HL-60/S4 treated with phorbol 12-myristate 13-acetate at 8.2 ng/mL for 4 days and 3 days (cell line): ENCODE measurements at regions not wholly inside any gene's neighbourhood (a gene's known extent, or its start where the extent isn't known, plus 50 kb on each side); places are given as distances from the start of the nearest gene placed in this dataset.

Experiments used
- in situ Hi-C: fragments of 300-500 bp; cut with MboI; formaldehyde crosslinking; loops from 2 replicates; pipeline ENCODE4 v1.15.0; 2022; ENCODE audit warnings: low sequenced_read_pairs

- in situ Hi-C loops = no loop called here
These were observed 298.1 kb upstream of the IRX5 start for GRCh38 chr16:54632322-54633220.

- in situ Hi-C loops = no loop called here
These were observed 298.9 kb upstream of the IRX5 start for GRCh38 chr16:54631782-54632181.

GRCh38 chr16:54630284-54630967 lies 300.2 kb upstream of the IRX5 start:
- in situ Hi-C loops = no loop called here

- in situ Hi-C loops = no loop called here
These were observed 301.7 kb upstream of the IRX5 start for GRCh38 chr16:54628796-54629625.

GRCh38 chr16:54627616-54628015 lies 303.0 kb upstream of the IRX5 start:
- in situ Hi-C loops = no loop called here

GRCh38 chr16:54623636-54624035 lies 307.0 kb upstream of the IRX5 start:
- in situ Hi-C loops = no loop called here

GRCh38 chr16:54620197-54620596 lies 310.5 kb upstream of the IRX5 start:
- in situ Hi-C loops = no loop called here

- in situ Hi-C loops = no loop called here
These were observed 314.1 kb upstream of the IRX5 start for GRCh38 chr16:54616610-54617009.

GRCh38 chr16:54605536-54606066 lies 319.0 kb upstream of the IRX3 start:
- in situ Hi-C loops = no loop called here

- in situ Hi-C loops = no loop called here
These were observed 316.1 kb upstream of the IRX3 start for GRCh38 chr16:54602666-54603065.

GRCh38 chr16:54597222-54597621 lies 310.6 kb upstream of the IRX3 start:
- in situ Hi-C loops = no loop called here

GRCh38 chr16:54595621-54596020 lies 309.0 kb upstream of the IRX3 start:
- in situ Hi-C loops = no loop called here

GRCh38 chr16:54594601-54595391 lies 308.2 kb upstream of the IRX3 start:
- in situ Hi-C loops = no loop called here

- in situ Hi-C loops = no loop called here
These were observed 305.2 kb upstream of the IRX3 start for GRCh38 chr16:54591816-54592246.

- in situ Hi-C loops = no loop called here
These were observed 304.2 kb upstream of the IRX3 start for GRCh38 chr16:54590836-54591235.

GRCh38 chr16:54589326-54589725 lies 302.7 kb upstream of the IRX3 start:
- in situ Hi-C loops = no loop called here

- in situ Hi-C loops = no loop called here
These were observed 301.4 kb upstream of the IRX3 start for GRCh38 chr16:54588026-54588425.

GRCh38 chr16:54587176-54587515 lies 300.6 kb upstream of the IRX3 start:
- in situ Hi-C loops = no loop called here

- in situ Hi-C loops = no loop called here
These were observed 300.0 kb upstream of the IRX3 start for GRCh38 chr16:54586474-54587175.

- in situ Hi-C loops = no loop called here
These were observed 299.4 kb upstream of the IRX3 start for GRCh38 chr16:54585998-54586340.
